Ishikawa (cell line): ENCODE measurements at regions not wholly inside any gene's neighbourhood (a gene's known extent, or its start where the extent isn't known, plus 50 kb on each side); places are given as distances from the start of the nearest gene placed in this dataset.

Experiments
- CEBPB ChIP-seq: IDR thresholded peaks from 2 replicates; pipeline ENCODE4 v1.6.1; 2012
- CREB1 ChIP-seq: IDR thresholded peaks from 2 replicates; pipeline ENCODE4 v1.6.1; 2012; ENCODE audit warnings: low read depth
- EGR1 ChIP-seq: IDR thresholded peaks from 2 replicates; pipeline ENCODE4 v1.6.1; 2012
- EP300 ChIP-seq: IDR thresholded peaks from 2 replicates; pipeline ENCODE4 v1.6.1; 2012; ENCODE audit warnings: borderline replicate concordance
- FOXM1 ChIP-seq: IDR thresholded peaks from 2 replicates; pipeline ENCODE4 v1.6.1; 2012; ENCODE audit warnings: low read depth, borderline replicate concordance
- NFIC ChIP-seq: IDR thresholded peaks from 2 replicates; pipeline ENCODE4 v1.6.1; 2012
- RAD21 ChIP-seq: IDR thresholded peaks from 2 replicates; pipeline ENCODE4 v1.6.1; 2012; ENCODE audit warnings: low read depth
- TAF1 ChIP-seq: IDR thresholded peaks from 2 replicates; pipeline ENCODE4 v1.6.1; 2012; ENCODE audit warnings: low read depth, mild to moderate bottlenecking
- TCF12 ChIP-seq: IDR thresholded peaks from 2 replicates; pipeline ENCODE4 v1.6.1; 2012; ENCODE audit warnings: low read depth
- TEAD4 ChIP-seq: IDR thresholded peaks from 2 replicates; pipeline ENCODE4 v1.6.1; 2012
- USF1 ChIP-seq: IDR thresholded peaks from 2 replicates; pipeline ENCODE4 v1.6.1; 2012
- YY1 ChIP-seq: IDR thresholded peaks from 2 replicates; pipeline ENCODE4 v1.6.1; 2012; ENCODE audit warnings: low read depth
- ZBTB7A ChIP-seq: IDR thresholded peaks from 2 replicates; pipeline ENCODE4 v1.6.1; 2012; ENCODE audit warnings: low read depth
- TF ChIP-seq, protein P1 (sequence below): IDR thresholded peaks from 2 replicates; pipeline ENCODE4 v1.6.1; 2012
- TF ChIP-seq, protein P2 (sequence below): IDR thresholded peaks from 2 replicates; pipeline ENCODE4 v1.6.1; 2012; ENCODE audit warnings: low read depth, mild to moderate bottlenecking

GRCh38 chr4:170652571-170652970 lies 562.8 kb upstream of the AADAT start:
- TF ChIP-seq RAD21, result no peak

GRCh38 chr4:170651786-170652185 lies 562.0 kb upstream of the AADAT start:
- TF ChIP-seq, protein P1, sequence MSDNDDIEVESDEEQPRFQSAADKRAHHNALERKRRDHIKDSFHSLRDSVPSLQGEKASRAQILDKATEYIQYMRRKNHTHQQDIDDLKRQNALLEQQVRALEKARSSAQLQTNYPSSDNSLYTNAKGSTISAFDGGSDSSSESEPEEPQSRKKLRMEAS, result no peak
- TF ChIP-seq TAF1, result no peak
- no peak for TF ChIP-seq CREB1
- no peak for TF ChIP-seq EGR1
- TF ChIP-seq FOXM1, result no peak
- TF ChIP-seq YY1, result no peak
- no peak for TF ChIP-seq CEBPB
- no peak for TF ChIP-seq USF1
- TF ChIP-seq, protein P2, sequence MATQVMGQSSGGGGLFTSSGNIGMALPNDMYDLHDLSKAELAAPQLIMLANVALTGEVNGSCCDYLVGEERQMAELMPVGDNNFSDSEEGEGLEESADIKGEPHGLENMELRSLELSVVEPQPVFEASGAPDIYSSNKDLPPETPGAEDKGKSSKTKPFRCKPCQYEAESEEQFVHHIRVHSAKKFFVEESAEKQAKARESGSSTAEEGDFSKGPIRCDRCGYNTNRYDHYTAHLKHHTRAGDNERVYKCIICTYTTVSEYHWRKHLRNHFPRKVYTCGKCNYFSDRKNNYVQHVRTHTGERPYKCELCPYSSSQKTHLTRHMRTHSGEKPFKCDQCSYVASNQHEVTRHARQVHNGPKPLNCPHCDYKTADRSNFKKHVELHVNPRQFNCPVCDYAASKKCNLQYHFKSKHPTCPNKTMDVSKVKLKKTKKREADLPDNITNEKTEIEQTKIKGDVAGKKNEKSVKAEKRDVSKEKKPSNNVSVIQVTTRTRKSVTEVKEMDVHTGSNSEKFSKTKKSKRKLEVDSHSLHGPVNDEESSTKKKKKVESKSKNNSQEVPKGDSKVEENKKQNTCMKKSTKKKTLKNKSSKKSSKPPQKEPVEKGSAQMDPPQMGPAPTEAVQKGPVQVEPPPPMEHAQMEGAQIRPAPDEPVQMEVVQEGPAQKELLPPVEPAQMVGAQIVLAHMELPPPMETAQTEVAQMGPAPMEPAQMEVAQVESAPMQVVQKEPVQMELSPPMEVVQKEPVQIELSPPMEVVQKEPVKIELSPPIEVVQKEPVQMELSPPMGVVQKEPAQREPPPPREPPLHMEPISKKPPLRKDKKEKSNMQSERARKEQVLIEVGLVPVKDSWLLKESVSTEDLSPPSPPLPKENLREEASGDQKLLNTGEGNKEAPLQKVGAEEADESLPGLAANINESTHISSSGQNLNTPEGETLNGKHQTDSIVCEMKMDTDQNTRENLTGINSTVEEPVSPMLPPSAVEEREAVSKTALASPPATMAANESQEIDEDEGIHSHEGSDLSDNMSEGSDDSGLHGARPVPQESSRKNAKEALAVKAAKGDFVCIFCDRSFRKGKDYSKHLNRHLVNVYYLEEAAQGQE, result no peak
- no peak for TF ChIP-seq ZBTB7A
- TF ChIP-seq TCF12, result no peak
- no peak for TF ChIP-seq TEAD4
- TF ChIP-seq RAD21, result no peak
- TF ChIP-seq EP300, result no peak
- no peak for TF ChIP-seq NFIC

DNA sequence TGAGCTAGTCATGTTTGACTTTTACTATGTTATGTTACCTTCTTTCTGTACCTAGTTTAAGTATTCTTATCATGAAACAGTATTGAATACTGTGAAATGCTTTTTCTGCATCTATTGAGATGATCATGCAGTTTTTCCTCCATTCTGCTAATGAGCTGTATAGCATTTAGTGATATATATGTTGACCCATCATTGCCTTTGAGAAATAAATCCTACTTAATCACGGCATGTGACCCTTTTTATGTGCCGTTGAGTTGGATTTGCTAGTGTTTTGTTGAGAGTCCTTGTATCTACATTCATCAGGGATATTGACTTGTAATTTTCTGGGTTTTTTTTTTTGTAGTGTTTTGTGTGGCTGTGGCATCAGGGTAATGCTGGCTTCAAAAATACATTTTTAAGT lies 537.7 kb upstream of the AADAT start:
- no peak for TF ChIP-seq USF1
- TF ChIP-seq, protein P1, result no peak
- no peak for TF ChIP-seq TAF1
- no peak for TF ChIP-seq CREB1
- no peak for TF ChIP-seq CEBPB
- TF ChIP-seq ZBTB7A, result no peak
- TF ChIP-seq TEAD4, result no peak
- no peak for TF ChIP-seq EP300
- TF ChIP-seq, protein P2, result no peak
- TF ChIP-seq YY1, result no peak
- no peak for TF ChIP-seq FOXM1
- no peak for TF ChIP-seq NFIC
- no peak for TF ChIP-seq EGR1
- TF ChIP-seq RAD21, result no peak
- TF ChIP-seq TCF12, result no peak

- TF ChIP-seq TAF1, result no peak
- TF ChIP-seq FOXM1, result no peak
- TF ChIP-seq TEAD4, result no peak
- TF ChIP-seq EGR1, result no peak
- TF ChIP-seq, protein P2, result no peak
- TF ChIP-seq EP300, result no peak
- no peak for TF ChIP-seq ZBTB7A
- no peak for TF ChIP-seq RAD21
- TF ChIP-seq YY1, result no peak
- TF ChIP-seq NFIC, result no peak
- TF ChIP-seq, protein P1, result no peak
- no peak for TF ChIP-seq USF1
- TF ChIP-seq TCF12, result no peak
Observed at GRCh38 chr4:170623899-170624298, 534.1 kb upstream of the AADAT start.
